DOHH2 (cell line): ENCODE measurements at regions not wholly inside any gene's neighbourhood (a gene's known extent, or its start where the extent isn't known, plus 50 kb on each side); places are given as distances from the start of the nearest gene placed in this dataset.

ENCODE experiments used
- CTCF ChIP-seq: fragments of 200-600 bp; sonication (generic); IDR thresholded peaks from one replicate; pipeline ENCODE4 v1.5.1; 2014; ENCODE audit warnings: antibody characterized with exemption, mild to moderate bottlenecking, low read depth, low read length; ENCODE audit not compliant: poor library complexity, severe bottlenecking
- EZH2phosphoT487 ChIP-seq: fragments of 200-600 bp; sonication (generic); IDR thresholded peaks from 2 replicates; pipeline ENCODE4 v1.6.1; 2017; ENCODE audit warnings: borderline replicate concordance, mild to moderate bottlenecking, antibody characterized with exemption, low read length, moderate library complexity, mixed read lengths

GRCh38 chr4:1459081-1459721, 53.0 kb upstream of the NKX1-1 start:
- TF ChIP-seq CTCF (no peak), EZH2phosphoT487 (no peak)
